GM21786 (cell line): ENCODE measurements at regions not wholly inside any gene's neighbourhood (a gene's known extent, or its start where the extent isn't known, plus 50 kb on each side); places are given as distances from the start of the nearest gene placed in this dataset.
"Not testable (repeated sequence)": the region's sequence is repeated elsewhere in the genome, so short reads cannot be mapped to it uniquely, and the experiment has no call there.

Experiments
- ATAC-seq: cut with Tn5 transposase; IDR thresholded peaks from one replicate; pipeline ENCODE4 v1.9.1; 2021; ENCODE audit not compliant: unreplicated experiment

DNA sequence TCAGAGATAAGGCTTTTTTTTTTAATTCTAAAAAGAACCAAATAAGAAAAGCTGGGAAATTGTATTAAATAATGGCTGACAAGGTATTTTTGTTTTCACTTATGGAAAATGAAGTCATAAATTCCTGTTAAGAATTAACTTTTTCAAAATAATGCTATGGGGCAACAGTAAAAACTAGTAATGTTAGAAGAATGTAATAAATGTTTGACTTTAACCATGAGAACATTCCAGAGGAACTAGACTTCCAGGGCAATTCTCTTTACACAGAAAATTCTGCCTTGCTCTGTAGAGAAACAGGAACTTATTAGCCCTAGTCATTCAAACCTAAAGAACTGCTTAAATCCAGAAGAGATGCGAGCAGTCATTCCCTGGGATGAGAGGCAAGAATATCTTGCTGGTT, 571.1 kb downstream of the IPMK start:
- no peak for ATAC-seq

DNA sequence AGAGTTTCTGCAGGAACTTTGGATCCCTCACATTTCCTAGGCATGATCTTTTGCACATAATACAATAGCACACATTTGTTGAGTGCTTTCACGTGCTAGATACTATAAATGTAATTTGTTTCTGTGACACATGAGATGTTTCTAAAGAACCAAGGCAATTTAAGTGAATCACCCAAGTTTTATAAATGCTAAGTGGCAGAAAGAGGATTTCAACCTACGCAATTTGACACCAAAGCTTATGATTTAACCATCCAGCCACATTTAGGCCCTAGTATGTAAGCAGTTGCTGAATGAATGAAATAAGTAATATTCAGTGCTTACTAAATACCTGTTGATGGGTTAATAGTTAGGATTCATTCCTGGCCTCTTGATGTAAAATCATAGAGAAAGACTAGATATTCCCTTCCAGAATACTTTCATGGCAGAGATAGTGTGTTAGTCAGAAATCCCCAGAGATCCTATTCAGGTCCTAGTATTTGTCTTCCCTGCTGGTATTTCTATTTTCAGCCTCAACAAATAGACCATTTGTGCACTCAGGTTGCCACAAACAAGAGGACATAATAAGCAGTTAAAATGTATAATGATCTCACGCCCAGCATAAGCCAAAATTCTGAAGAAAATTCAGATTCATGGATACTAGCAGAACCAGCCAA, 572.6 kb downstream of the IPMK start:
- no peak for ATAC-seq

DNA sequence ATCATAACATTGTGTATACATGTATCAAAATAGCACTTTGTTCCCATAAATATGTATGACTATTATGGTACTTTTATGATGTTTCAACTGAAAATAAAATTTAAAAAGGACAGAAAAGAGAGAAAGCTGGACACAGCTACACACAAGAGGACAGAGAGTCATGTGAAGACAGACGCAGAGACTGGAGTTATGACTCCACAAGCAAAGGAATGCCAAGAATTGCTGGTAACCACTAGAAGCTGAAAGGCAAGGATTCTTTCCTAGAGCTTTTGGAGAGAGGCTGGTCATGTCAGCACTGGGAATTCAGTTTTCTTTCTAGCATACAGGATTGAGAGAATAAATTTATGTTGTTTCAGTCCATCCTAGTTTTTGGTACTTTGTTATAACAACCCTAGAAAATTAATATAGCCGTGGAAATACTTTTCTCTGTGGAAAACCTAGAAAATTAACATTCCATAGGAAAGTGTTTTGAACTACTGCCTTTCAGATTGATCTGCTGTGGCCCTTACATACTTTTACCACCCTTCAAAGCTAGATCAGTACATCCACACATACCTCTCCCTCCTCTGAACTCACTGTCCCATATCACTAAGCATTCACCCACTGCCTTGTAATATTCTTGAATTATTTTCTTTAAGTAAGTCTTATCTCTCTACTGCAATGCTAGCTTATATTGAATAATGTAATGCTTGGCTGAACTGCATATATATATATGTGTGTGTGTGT, 575.3 kb downstream of the IPMK start:
- no peak for ATAC-seq

DNA sequence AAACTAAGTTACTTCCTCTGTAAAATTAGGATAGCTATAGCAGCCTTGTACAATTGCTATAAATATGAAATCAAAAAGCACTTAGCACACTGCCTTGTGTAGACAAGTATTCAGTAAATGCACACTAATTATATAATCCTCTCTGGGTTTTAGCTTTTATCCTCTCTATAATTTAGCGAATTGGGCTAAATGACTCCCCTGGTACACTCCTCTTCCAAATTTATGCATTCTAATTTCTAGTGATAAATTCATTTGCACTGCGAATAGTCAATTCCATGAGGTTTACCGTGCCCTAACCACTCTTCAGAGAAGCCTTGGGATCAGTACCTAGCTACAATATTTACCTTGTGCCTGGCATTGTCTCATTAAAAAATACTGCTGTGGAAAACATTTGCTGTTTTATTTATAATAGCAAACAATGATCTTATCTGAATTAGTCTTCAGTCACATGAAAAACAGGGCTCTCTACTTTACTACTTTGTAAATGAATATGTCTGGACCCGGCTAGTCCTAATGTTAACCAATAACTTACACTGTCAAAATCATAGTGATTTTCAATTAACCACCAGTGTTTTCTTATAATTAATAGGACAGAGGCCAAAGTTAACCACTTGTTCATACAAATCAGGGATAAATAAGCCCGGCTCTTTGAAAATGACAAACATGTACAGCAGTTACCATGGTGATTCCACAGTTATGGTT, 577.9 kb downstream of the IPMK start:
- no peak for ATAC-seq

DNA sequence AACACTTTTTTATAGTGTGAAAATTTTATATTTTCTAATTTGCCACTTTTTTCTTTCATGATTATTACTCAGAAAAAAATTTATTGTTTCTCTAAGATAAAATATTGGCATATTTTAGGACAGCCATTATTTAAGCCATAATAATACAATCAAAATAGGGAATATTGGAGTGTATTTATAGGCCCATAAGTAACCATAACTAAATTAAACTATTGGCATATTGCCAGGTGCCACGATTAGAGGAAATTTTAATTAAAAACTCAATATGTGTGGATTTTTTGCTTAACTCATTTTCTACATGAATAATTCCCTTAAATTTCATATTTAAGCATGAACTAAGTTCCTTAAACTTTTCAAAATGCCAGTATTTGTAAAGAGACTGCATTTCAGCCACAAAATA, 587.8 kb downstream of the IPMK start:
- no peak for ATAC-seq

DNA sequence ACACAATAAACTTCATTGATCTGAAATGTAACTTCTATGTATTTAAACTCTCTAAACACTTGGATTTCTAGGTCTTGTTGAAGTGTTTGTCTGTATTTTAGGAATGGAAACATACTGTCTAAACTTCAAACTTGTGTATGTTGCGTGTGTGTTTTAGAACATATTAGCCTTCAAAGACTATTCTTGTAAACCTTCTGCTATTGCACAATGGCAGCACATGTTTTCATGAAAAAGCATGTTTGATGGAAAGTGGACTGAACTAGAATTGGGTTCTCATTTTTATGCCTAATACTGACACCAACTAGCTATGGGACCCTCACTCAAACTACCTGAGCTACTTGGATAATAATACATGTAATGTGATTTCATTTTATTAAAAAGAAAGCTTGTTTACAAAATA, 592.6 kb downstream of the IPMK start:
- no peak for ATAC-seq

DNA sequence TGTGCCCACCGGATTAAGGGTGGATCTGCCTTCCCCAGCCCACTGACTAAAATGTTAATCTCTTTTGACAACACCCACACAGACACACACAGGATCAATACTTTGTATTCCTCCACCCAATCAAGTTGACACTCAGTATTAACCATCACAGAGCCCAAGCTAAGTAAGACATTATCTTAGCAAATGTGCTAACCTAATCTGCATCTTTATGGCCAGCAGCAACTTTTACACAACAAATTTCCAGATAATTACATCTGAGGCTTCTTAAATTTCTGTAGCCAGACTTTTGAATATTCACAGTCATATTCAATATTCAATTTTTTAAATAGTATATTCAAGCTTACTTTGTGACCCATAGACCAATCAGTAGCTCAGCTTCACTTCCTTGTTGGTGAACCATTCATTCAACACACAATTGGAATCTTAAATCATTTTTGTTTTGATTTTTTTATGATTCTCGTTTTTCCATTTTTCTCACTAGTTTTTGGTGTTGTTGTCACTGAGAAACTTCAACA, 594.2 kb downstream of the IPMK start:
- ATAC-seq: no peak

DNA sequence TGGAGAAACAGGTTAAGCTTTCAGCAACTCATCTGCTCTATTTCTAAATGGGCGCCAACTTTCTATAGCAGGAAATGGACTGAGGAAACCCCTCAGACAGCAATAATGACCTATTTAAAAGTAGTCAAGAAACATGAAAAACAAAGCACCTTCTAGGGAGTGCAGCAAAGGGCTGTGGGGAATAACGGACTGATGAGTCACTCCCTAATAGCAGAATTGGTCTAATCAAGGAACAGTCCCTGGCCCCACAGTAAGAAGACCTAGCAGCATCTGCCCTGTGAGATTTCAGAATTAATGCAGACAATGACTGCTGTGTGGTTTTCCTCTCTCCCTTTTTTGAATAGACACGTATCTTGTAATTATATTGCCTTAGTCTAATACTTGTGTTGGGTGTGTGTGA, 602.9 kb downstream of the IPMK start:
- ATAC-seq: no peak

DNA sequence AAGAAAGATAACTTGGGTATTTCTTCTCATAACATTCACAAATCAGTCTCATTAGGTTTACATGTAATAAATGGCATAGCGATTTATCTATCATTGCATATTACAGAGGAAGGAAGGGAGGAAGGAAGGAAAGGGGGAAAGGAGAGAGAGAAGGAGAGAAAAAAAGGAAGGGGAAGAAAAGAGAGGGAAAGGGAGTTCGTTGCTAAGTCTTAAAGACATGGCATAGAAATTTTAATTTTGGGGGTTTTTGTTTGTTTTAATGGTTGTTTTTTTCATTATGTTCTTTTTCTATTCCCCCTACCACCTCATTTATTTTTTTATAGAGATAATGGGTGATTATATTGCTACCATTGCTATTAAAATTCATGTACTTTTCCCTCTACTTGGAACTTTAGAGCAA, 604.3 kb downstream of the IPMK start:
- ATAC-seq: no peak

DNA sequence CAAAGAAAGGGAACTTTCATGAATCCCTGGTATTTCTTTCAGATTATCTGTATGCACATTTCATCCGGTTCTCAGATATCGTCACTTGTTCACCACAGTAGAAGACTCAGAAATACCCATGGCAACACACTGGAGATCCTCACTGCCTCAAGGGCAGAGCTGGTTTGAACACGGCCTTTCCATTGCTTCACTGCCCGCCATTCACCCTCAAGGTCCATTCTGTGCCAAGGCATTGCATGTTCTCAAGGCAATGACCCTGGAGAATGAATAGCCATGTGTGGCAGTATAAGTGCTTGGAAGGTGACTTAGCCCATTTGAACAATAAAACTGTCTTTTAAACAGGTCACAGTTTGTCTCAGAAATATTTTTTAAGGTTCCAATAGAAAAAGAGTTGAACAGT, 606.5 kb downstream of the IPMK start:
- ATAC-seq: no peak

DNA sequence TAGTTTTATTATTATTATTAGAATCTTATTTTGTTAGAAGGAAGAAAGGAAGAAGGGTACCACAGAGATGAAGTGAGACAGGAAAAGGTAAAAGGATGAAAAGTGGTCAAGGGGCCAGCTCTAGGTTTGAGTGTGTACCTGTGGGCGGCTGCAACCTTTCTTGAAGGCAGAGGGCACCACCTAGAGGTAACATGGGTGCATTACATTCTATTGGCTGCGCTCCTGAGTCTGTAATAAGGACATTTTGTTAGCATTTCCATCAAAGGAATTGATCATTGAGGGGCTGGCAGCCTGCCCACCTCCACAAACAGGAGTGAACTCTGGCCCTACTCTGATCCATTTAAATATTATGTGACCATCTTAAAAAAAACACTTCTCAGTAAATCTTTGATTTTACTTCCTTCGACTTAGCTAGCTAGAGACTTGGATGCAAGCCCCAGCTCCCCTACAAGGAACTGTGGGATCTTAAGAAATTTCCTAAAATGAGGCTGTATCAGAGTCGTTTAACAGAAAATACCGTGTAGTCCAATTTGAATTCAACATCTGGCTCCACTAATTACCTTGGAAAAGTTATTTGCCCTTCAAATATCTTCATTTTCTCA, 610.4 kb downstream of the IPMK start:
- peak; percentile 92 for ATAC-seq

DNA sequence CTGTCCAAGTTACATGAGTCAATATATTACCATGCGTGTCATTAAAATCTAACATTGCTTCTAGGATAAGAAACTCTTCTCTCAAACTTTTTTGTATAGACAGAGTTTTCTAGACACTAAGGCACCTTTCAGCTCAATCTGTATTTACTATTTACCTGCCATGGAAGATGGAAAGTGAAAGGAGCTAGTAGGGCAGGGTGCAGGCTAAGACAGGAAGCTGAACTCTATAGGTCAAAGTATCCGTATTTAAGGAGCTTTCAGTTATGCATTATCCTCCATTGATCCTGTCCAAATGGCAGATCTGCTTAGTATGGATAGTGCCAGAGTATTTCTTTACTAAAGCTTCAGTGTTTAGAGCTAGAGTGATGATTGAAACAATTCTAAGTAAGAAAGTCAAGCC, 612.8 kb downstream of the IPMK start:
- ATAC-seq: peak; percentile 50

DNA sequence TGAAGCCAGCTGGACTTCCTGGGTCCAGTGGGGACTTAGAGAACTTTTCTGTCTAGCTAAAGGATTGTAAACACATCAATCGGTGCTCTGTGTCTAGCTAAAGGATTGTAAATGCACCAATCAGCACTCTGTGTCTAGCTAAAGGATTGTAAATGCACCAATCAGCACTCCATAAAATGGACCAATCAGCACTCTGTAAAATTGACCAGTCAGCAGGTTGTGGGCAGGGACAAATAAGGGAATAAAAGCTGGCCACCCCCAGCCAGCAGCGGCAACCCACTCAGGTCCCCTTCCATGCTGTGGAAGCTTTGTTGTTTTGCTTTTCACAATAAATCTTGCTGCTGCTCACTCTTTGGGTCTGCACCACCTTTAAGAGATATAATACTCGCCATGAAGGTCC, 622.6 kb downstream of the IPMK start:
- ATAC-seq: not testable (repeated sequence)

DNA sequence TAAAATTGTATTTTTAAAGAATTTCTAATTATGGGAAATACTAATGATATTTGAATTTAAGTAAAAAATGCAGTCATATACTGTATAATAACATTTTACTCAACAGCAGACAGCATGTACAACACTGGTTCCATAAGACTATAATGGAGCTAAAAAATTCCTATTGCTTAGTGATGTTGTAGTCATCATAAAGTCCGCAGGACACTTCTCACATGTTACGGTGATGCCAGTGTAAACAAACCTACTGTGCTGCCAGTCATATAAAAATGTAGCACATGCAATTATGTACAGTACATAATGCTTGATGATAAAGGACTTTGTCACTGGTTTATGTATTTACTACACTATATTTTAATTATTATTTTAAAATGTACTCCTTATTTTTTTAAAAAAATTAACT, 629.3 kb downstream of the IPMK start:
- no peak for ATAC-seq

DNA sequence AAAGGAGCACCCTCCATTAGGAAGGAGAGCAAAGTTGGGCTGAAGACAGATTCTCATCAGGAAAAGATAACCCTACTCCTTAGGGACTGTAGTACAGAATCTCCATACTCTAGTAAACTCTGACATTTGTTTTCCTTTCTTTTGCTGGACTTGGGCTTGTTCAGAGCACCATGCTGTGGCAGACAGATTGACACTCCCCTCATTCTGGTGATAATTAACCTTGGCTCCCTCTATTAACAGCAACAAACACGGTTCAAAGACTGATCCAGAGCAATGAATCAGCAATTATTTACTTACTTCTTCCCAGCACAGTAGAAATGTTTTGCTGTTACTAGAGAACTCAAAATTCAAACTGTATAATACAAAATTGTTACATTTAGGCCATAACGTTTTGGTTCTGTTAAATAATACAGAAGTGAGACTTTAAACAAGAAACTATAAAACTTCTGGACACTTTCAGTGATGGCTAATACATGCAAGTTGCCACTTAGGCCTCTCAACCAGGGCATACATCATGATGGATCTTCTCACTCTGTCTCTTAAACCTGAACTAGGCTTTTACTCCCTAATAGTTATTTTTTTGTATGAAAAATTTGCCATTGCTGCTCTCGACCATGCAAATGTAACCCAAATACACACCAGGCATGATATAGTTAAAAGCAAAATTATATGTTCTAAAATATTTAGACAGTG, 639.0 kb downstream of the IPMK start:
- no peak for ATAC-seq

DNA sequence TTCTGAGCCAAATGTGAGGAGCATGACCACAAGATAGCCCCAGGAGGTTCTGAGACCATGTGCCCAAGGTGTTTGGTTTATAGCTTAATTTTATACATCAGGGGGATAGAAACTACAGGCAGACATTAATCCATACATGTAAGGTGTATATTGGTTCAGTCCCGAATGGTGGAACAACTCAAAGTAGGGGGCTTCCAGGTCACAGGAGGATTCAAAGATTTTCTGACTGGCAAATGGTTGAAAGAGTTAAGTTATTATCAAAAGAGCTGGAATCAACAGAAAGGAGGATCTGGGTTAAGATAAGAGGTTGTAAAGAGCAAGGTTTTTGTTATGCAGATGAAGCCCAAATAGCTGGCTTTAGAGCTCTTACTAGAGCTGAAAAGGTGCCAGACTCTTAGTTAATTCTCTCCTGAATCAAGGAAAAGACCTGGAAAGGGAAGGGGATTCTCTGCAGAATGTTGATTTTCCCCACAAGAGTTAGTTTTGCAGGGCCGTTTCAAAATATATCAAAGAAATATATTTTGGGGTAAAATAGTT, 640.0 kb downstream of the IPMK start:
- no peak for ATAC-seq

DNA sequence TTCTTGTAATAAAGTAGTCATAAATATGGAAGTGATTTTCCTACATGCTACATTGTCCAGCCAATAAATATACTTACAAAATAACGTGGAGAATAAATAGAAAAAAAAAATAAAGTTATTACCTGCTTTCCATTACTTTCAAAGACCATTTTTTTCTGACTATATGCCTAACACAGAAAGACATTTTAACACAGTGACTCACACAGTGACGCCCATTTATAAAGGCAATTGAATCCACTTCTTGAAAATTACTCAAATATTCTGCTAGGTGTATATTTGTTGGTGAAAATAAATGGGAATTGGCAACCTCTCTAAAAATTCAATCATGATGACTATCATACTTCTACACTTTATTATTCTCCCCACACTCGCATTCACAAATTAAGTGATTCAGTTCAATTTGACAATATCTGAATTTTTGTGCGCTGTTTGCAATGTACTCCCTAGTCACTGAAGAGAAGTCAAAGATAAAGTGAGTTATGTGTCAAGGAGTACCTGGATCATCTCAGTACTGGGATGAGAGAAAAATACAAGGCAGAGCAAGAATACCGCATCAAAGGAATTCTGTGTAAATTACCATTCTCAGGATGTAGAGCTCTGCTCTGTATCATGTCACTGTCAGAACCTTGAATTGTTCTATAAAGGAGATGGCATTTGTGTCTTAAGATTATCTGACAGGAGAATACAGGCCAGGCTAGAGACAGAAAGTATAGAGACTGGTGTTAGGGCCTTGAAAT, 642.7 kb downstream of the IPMK start:
- ATAC-seq: no peak

DNA sequence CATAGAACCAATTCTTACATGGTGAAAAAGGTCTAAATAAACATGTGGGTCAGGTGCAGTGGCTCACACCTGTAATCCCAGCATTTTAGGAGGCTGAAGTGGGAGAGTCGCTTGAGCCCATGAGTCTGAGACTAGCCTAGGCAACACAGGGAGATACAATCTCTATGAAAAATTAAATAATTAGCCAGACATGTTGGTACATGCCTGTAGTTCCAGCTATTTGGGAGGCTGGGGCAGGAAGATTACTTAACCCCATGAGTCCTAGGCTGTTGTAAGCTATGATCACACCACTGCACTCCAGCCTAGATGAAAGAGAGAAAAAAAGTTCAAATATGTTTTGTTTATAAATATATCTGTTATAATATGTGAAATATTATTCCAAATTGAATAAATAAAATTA, 643.6 kb downstream of the IPMK start:
- ATAC-seq: no peak

DNA sequence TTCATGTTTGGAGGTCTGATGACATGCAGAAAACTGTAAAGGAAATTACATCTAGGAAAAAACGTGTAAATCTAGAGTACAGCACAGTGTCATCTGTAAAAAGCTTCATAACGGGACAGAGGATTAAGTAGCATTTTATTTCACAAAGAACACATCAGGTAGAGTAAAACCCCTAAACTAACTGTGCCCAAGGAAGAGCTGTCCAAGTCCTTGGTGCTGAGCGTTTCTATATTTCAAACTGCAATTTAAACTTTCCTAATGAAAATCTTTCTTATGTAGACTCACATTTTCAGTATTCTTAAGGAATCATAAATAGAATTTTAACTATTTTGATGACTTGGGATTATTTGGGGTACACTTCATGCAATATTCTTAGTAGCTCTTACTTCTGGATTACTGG, 646.2 kb downstream of the IPMK start:
- ATAC-seq: no peak

DNA sequence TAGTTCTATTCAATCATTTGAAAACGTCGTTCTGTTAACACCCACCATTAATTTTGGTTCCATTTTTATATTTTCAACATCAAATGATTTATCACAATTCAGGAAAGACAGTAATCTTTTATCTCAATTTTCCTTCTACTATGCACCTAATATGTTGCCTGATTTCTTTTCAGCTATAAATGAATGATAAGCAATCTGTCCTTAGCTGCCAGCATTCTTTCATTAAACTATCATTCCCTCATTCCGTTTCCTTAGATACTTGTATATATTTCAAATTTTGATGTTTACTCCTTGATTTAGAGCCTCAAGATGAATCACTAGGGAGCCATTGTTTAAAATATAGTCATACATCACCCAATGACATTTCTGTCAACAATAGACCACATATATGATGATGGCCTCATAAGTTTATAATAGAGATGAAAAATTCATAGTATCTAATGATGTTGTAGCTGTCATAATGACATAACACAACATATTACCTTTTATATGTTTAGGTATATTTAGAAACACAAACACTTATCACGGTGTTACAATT, 661.7 kb downstream of the IPMK start:
- no peak for ATAC-seq
